Stimulated activated CD4-positive, alpha-beta T cell treated with anti-CD3 and anti-CD28 coated beads, Interleukin-4, amount 100 ng/mL, for 24 hours (primary cell): ENCODE measurements at regions not wholly inside any gene's neighbourhood (a gene's known extent, or its start where the extent isn't known, plus 50 kb on each side); places are given as distances from the start of the nearest gene placed in this dataset.
A peak's percentile ranks its signal among the peaks of the same experiment; 100 is the strongest.
"Not testable (repeated sequence)": the region's sequence is repeated elsewhere in the genome, so short reads cannot be mapped to it uniquely, and the experiment has no call there.

Experiments used
- DNase-seq: peaks from one replicate; pipeline ENCODE4 v3.0.0-alpha.2; 2020

DNA sequence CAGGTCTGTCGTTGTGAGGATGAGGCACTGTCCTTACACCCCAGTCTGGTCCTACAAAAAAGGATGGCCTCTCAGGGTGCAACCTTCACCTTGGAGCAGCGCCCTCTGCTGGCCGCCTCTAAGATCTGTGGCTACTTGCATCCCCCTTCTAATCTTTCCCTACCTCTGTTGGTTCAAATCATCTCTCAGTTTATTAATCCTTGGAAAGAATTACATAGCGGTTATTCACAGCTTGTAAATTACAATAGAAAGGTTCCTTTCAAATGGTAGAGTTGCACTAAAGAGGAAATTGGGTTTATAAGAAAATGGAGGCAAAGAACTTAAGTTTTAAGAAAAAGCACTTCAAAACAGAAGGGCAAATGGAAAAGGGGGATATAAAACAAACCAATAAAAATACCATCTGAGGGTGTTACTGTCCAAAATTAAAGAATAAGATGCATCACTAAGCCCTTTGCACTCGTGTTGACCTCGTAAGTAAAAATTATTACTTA lies 102.0 kb upstream of the PLEKHM1 start:
- DNase-seq = peak; percentile 84

DNA sequence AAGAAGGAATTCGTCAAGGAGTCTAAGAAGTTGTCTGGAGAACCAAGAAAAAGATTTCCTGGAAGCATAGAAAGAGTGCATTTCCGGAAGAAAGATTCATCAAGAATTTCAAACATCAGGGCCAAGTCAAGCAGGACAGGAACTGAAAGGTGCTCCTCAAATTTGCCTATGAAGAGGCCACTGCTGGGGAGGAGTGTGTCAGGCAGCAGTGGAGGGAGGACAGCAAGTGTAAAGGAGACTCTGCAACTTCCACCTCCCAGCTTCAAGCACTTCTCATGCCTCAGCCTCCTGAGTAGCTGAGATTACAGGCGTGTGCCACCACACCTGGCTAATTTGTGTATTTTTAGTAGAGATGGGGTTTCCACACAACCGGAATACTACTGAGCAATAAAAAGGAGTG lies 105.8 kb upstream of the PLEKHM1 start:
- DNase-seq = not testable (repeated sequence)

DNA sequence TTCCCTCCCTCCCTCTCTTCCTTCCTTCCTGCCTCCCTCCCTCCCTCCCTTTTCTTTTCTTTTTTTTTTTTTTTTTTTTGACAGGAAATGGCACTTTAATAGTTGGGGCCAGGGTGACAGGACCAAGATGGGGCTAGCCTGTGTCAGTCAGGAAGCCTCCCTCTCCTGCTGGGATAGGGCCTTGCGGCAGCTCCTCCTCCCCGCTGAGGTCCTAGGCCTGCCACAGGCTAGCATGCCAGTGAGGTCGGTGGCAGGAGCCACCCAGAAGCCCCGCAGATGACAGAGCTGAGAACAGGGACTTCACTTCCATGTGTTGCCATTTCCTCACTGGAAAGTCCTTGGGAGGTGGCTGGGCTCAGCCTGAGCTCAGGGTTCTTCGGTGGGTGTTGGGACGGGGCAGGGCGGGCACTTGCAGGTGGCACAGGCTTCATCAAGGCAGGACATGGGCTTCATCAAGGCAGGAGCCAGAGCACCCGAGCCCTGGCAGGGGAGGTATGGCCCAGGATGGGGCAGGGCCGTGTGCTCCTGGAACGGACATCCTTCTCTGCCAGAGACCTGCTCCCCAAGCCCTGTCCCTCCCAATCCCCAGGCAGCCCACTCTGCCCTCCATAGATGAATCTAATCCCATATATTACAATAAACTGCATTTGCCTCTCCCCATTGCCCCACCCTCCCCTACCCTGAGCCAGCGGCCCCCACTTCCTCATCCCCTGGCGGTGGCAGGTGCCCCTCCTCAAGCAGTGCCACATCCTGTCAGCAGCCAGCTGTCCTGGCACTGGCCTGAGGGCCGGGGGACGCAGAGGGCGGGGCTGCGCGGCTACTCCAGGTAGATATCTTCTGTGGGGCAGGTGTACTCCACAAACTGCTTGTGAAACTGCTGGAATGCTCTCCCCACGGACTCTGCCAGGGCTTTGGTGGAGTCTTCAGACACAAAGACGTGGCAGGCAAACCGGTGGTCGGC lies 109.8 kb upstream of the PLEKHM1 start:
- DNase-seq = not testable (repeated sequence)

DNA sequence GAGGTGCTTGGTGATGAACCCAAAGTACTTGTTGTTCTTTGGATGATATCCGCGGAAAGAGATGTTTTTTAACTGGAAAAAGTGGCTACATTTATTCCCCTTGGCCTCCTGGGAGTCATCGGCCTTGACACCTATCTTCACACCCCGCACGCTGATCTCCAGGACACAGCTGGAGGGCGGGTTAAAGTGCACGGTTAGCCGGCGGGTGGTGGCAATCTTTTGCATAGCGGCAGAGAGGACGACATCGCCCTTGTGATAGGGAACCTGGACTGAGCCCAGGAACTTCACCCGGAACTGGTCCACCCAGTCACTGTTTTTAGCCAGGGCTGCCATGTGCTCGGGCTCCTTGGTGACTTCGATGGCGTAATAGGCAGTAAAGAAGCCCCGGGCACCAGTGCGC lies 110.5 kb upstream of the PLEKHM1 start:
- DNase-seq = not testable (repeated sequence)

DNA sequence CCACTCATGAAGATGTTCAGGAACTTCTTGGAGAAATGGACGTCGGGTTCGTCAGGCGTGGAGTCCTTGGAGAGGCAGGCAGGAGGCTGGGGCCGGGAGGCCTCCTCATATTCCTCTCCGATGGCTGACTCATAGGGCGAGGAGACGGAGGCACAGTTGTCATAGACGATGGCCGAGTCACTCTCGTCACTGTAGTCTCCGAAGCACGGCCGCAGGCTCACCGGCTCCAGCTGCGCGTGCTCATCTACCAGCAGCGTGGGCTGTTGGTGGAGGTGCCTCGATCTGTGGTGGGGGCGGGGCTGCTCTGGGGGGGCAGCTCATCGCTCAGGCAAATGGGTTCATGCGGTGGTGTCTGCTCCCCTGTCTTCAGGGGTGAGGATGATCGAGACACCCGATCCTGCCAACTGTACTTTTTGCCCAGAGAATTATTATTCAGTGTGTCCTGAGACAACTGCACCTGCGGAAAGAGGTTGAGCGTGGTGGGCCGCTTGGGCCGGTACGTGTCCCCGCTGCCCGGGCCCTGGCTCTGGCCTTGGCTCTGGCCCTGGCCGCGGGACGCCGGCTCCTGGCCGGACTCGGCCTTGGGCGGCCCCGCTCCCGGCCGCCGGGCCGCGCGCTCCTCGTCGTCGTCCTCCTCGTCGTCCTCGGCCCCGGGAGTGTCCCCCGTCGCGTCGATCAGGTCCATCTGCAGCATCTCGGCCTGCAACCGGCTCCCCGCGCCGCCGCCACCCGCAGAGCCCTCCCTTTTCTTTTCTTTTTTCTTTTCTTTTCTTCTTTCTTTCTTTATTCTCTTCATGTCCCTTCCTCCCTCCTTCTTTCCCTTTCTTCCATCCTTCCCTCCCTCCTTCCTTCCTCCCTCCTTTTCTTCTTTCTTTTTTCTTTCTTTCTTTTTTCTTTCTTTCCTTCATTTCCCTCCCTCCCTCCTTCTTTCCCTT lies 111.4 kb upstream of the PLEKHM1 start:
- DNase-seq = not testable (repeated sequence)

DNA sequence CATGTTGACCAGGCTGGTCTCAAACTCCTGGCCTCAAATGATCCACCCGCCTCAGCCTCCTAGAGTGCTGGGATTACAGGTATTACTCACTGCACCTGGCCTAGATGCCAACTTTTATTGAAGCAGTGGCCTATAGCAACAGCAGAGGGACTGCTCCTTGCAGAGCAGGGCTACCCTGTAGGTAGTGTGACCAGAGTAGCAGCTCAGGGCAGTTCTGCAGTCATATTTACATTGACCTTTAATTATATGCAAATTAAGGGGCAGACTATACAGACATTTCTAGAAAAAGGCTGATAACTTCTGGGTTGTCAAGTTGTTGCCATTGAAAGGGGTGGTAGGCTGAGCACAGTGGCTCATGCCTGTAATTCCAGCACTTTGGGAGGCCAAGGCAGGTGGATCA lies 115.2 kb upstream of the PLEKHM1 start:
- not testable (repeated sequence) for DNase-seq

DNA sequence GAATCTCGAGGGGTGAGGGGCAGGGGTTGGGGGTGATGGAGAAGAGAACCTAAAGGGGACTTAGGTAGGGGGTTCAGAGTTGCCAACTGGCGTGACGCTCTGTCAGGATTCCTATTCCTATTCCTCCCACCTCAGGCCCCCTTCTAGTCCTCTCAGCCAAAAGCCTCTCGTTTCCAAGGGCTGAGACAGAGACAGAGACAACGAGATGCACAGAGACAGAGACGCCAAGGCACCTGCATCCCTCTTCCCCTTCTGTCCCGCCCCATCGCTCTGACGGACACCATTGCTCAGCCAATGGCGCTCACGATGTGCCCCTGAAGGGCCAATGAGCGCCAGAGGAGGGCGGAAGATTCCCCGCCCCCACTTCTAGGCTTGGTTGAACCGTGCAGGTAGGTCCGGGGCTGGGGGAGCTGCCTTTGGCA lies 129.5 kb upstream of the PLEKHM1 start:
- peak; percentile 85 for DNase-seq

DNA sequence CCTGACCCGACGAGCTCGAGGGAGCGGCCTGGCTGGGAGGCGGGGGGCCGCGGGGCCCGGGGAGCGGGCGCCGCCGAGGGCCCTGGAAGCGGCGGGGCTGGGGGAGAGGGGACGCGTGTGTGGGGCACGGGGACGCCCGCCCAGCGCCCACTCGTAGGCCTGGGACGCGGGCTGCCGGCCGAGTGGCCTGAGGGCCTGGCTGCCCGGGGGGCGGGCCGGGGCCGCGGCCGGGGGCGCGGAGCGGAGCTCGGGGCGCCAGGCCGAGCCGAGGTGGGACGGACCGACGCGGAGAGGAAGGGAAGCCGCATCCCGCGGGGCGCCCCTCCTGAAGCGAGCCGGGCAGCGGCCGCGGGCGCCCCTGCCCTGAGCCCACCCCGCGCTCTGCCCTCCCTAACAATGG lies 129.9 kb upstream of the PLEKHM1 start:
- DNase-seq = not testable (repeated sequence)

DNA sequence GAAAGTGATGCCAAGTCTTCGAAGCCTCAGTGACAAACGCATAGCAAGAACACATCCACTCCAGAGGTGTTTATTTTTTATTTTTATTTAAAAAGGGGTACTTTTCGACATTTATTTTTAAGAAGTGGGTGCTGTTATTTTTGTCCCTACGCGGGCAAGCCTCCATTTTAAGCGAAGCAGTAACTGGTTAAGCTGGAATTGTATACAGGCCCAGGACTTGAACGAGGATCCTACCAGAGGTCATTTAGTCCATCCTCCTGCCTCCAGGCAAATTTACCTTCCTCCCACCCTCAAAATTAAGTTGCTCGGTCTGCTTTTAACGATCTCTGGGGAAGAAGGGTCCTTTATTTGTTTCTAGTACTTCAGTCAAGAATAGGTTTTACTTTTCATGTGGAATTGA lies 130.6 kb upstream of the PLEKHM1 start:
- DNase-seq = not testable (repeated sequence)

DNA sequence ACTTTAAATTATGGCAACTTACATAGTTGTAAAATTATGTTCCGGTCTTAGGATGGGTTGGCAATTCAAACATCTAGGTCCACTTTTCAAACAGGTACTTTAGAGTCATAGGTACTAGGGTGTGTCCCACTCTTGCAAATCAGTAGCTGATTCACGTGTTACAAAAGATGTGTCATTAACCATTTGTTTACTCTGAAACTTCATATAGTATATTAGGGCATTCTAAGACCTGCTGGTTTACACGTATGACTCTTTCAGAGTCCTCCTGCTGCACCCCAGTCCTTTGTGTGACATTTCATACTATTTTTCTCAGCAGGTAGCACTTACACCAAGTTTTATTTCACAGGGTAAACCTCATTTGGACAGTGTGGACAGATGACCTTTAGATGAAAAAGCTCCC lies 131.8 kb upstream of the PLEKHM1 start:
- not testable (repeated sequence) for DNase-seq

DNA sequence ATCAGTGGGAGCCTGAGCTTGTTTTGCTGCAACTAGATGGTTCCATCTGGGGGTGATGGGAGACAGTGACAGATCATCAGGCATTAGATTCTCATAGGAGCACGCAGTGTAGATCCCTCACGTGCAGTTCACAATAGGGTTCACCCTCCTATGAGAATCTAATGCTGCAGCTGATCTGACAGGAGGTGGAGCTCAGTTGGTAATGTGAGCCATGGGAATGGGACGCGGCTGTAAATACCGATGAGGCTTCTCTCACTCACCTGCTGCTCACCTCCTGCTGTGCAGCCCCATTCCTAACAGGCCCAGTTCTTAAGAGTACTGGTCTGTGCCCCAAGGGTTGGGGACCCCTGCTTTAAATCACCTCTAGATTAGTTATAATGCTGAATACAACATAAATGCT lies 137.5 kb upstream of the PLEKHM1 start:
- no peak for DNase-seq

DNA sequence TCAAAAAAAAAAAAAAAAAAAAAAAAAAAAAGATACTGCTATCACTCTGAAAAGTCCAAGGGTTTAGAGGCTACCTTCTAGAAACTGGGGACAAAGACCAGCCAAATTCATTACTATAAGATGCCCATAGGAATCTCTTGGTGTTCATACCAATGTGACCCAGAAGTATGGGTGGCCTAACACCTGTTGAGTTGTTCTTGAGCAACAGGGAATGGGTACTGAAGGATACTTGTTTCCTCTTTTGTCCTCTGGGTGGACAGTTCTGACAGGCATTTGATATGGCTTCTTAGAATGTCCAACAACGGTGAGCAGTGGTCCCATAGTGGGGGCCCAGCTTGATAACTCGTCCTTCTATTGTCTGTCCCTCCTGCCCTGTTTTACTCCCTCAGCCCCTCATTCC lies 141.4 kb upstream of the PLEKHM1 start:
- no peak for DNase-seq

DNA sequence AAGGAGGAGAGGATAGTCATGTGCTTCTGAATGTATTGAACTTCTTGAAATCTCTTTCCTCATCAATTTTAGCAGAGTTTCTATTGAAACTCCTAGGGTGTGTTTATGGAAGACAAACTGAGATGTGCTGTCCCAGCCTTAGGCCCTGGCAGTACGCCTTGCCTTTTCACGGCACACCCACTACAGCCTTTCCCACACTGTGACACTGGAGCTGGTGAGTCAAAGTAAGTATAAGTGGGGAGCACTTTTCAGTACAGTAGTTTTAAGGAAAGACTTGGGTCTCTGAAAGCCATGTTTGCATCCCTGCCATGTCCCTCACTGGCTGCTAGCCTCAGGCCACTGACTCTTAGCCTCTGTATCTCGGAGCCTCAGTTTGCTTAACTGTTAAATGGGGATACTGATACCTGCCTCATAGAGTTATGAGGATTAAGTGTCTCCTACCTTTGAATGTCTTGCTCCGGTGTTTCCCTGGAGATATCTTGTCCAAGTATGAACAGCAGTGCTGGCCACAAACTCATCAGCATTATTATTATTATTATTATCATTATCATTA lies 144.7 kb upstream of the CRHR1 start:
- no peak for DNase-seq

DNA sequence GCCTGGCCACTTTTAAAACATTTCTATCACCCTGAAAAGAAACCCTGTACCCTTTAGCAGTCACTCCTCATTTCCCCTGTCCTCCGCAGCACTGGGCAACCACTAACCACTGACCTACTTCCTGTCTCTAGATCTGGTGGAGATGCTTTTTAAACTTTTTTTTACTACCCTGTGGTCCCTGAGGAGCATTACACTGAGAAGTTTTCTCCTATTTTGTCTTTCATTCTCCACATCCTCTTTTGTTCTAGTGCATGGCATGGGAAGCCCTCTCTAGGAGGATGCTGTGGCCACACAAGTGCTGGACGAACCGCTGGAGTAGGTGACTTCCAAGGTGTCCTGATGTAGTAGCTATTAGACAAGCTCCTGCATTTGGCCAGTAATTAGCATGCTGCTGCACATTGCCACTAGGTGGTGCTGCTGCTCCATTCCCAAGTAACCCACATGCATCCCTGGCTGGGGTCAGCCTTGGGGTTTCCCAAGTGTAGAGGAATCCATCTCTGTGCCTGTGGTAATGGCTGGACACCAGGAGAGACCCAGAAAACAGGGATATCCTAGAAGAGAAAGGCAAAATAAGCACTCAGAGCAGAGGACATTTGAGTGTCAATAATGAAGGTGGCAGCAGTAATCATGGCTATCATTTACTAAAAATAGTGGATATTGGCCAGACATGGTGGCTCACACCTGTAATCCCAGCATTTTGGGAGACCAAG lies 143.8 kb upstream of the CRHR1 start:
- peak; percentile 77 for DNase-seq

DNA sequence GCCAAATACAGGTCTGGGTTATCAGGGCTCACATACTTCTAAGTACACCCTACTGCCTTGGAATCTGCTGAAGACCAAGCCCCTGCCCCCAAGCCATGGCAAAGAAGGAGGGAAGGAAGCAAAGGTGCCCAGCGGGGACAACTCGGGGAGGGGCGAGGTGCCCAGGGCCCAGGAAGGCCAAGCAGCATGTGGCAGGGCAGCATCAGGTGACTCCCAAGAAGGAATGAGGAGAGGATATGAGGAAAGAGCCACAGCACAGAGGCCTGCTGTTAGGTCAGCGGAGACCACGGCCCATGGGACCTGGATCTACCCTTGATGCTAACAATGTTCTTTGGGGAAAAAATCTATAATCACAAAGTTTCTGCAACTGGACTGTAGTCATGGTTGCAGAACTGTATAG lies 142.6 kb upstream of the CRHR1 start:
- DNase-seq = no peak

DNA sequence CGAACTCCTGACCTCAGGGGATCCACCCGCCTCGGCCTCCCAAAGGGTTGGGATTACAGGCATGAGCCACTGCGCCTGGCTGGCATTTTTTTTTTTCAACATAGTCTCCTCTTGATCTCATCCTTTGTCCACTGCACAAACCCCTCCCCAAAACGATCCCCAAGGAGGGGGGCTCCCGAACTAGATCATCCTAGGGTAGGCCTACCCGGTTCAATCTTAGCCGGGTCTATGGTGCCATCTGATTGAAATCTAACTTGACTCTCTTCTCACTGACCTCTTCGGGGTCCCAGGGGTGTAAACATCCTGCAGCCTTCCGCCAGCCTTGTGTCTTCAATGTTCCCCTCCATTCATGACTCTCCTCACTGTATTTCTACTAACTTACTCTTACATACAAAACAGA lies 140.5 kb upstream of the CRHR1 start:
- no peak for DNase-seq

DNA sequence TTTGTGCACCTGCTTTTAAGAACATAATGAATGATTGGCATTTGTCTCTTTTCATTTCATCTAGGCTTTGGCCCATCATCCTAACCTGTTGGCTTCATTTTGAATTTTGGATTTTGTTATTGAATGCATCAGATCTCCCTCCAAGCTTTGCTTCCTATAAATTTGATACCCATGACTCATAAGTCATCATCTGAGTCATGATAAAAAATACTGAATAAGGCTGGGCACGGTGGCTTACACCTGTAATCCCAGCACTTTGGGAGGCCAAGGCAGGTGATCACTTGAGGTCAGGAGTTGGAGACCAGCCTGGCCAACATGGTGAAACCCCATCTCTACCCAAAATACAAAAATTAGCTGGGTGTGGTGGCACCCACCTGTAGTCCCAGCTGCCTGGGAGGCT lies 139.5 kb upstream of the CRHR1 start:
- DNase-seq = not testable (repeated sequence)

DNA sequence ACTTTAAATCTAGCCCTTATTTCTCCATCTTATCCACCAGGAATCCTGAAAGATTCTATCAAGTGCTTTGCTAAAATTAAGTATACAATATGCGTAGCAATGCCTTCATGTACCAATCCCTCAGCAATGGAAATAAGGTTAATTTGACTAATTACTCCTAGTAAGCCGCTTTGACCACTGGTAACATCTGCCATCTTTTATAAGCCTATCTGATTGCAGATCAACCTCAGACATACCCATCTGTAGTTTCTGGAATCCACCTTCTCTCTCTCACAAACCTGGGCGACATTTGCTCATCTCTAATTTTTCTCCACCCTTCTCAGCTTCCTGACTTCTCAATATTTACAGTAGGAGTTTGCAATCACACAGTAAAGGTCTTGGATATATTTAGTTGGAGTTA lies 138.8 kb upstream of the CRHR1 start:
- DNase-seq = no peak

DNA sequence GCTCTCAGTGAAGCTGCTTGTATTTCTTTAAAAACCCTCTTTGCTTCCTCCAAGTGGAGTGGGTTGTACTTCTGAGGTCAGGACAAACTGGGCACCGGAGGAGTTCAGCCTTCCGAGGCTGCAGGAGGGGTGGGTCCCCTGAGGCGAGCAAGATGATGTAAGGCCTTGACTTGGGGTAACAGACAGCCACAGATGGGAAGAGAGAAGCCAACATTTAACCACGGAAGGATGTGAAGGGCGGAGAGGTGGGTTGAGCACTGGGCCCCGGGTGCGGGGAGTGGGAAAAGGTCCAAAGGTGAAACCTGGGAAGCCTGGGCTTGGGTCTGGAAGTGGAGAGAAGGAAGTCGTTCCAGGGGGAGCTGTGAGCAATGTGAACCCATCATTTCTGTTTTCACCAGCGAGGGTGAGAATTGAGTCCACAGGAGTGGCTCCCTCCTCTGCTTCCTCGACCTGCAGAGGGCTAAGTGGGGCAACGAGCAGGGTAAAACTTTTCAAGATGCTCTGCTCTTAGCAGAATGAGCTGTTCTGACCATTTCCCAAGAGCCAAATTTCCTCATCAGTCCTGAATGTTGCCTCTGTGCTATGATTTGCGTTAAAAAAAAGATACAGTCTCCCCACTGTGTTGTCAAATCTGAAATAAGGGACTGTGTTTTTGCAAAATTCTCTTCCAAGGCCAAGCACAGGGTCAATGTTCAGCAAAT lies 137.7 kb upstream of the CRHR1 start:
- no peak for DNase-seq

DNA sequence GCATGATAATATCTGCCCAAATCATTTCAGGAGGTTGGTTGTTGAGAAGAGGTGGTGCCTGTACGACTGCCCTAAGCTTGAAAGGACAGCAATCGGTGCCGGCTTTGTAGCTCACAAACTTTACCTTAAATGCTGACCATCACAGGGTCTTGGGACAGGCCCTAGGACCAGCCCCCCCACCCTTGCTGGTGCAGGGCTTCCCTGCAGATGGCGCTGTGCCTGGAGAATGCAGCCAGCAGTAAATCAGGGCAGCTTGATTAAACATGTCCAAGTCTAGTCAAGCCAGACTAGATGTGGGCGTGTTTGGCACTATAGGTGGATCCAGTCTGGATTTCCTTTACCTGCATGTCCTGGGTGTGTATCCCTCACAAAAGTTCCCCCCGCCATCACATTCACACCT lies 135.5 kb upstream of the CRHR1 start:
- no peak for DNase-seq

DNA sequence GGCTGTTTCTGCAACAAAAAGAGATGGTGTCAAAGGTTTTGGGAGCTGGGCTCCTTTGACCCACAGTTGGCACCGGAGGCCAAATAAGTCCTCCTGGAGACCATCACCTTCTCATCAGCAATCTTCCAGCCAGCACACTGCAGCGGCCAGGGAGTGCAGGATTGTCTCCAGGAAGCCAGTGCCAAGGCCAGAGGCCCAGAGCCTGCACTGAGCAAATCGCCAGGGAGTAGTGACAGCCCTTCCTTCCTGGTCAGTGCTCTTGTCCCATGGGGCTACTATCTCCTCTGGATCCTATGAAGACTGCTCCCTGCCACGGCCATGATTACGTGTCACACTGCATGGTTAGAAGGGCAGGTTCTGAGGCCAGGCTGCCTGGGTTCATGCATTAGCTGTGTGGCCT lies 134.3 kb upstream of the CRHR1 start:
- DNase-seq = no peak

DNA sequence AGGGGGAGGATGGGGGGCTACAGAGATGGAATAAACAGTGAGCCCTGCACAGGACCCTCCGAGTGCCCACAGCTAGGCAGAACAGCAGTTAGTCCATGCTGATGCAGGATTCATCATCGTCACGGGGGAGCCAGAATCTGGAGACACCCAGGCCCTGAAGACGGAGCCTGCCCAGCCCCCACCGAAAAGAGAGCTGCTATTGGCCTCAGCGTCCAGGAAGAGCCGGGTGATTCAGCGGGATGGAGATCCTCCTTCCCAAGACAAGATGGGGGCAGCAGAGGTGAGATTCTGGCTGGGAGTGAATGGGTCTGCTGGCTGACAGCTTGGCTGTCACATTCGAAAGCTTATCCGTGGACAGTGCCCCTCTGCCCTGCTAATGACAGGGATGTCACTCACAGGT lies 133.6 kb upstream of the CRHR1 start:
- no peak for DNase-seq
